Common myeloid progenitor, CD34-positive (primary cell): ENCODE measurements at regions not wholly inside any gene's neighbourhood (a gene's known extent, or its start where the extent isn't known, plus 50 kb on each side); places are given as distances from the start of the nearest gene placed in this dataset.

ENCODE experiments used
- CTCF ChIA-PET: fragments of 350-600 bp; sonication (Branson Sonifier 250); formaldehyde crosslinking; loops from one replicate; lab custom pipeline; 2021; ENCODE audit warnings: antibody characterized with exemption; lab: Charles Lee
- POLR2A ChIA-PET: fragments of 350-600 bp; sonication (Branson Sonifier 250); formaldehyde crosslinking; loops from one replicate; lab custom pipeline; 2021; ENCODE audit warnings: antibody characterized with exemption; lab: Charles Lee
- DNase-seq, 3 donors: peaks; one replicate each; pipeline versions ENCODE4 v3.0.0 to v3.0.0-alpha.2; 2013
- H3K27ac ChIP-seq, 2 experiments: 1 replicate in 1 of 2; 2 replicates in 1 of 2; pipeline ENCODE4 v1.7.0; 2013; ENCODE audit warnings: inconsistent platforms in 2 of 2, low read length in 2 of 2, mild to moderate bottlenecking in 2 of 2, low read depth in 1 of 2, moderate library complexity in 1 of 2; ENCODE audit not compliant: severe bottlenecking in 2 of 2, insufficient read depth in 1 of 2, poor library complexity in 1 of 2
- H3K27me3 ChIP-seq, 5 experiments: replicated peaks in 2 of 5; 1 replicate in 3 of 5; 2 replicates in 2 of 5; pipeline versions ENCODE4 v1.6.1 to v1.7.0; 2013; ENCODE audit warnings: low read length in 4 of 5, mild to moderate bottlenecking in 2 of 5, moderate library complexity in 2 of 5, inconsistent platforms in 1 of 5; ENCODE audit not compliant: insufficient read depth in 5 of 5, control insufficient read depth in 4 of 5
- H3K36me3 ChIP-seq, 4 experiments: 1 replicate in 2 of 4; 2 replicates in 2 of 4; pipeline versions ENCODE4 v1.6.1 to v1.7.0; 2013; ENCODE audit warnings: low read length in 3 of 4, control low read depth in 1 of 4, mild to moderate bottlenecking in 1 of 4; ENCODE audit not compliant: control insufficient read depth in 4 of 4, insufficient read depth in 4 of 4
- H3K4me1 ChIP-seq, 4 experiments: 1 replicate in 3 of 4; 2 replicates in 1 of 4; pipeline versions ENCODE4 v1.6.1 to v1.7.1; 2013; ENCODE audit warnings: low read length in 3 of 4, mild to moderate bottlenecking in 3 of 4, control low read depth in 1 of 4, inconsistent platforms in 1 of 4, moderate library complexity in 1 of 4; ENCODE audit not compliant: control insufficient read depth in 4 of 4, insufficient read depth in 4 of 4; ENCODE audit errors: control extremely low read depth in 1 of 4
- H3K4me3 ChIP-seq, 7 experiments: 1 replicate in 4 of 7; 2 replicates in 3 of 7; pipeline versions ENCODE4 v1.5.1 to v1.7.0; 2013; ENCODE audit warnings: mild to moderate bottlenecking in 7 of 7, low read length in 6 of 7, moderate library complexity in 6 of 7, inconsistent platforms in 2 of 7, low read depth in 2 of 7, control low read depth in 1 of 7; ENCODE audit not compliant: insufficient read depth in 4 of 7, control insufficient read depth in 1 of 7; ENCODE audit errors: extremely low read depth in 1 of 7
- H3K9me3 ChIP-seq, 5 experiments: 1 replicate in 4 of 5; 2 replicates in 1 of 5; pipeline versions ENCODE4 v1.6.1 to v1.7.1; 2013; ENCODE audit warnings: low read length in 4 of 5, mild to moderate bottlenecking in 2 of 5, inconsistent platforms in 1 of 5, low read depth in 1 of 5, moderate library complexity in 1 of 5; ENCODE audit not compliant: control insufficient read depth in 4 of 5, insufficient read depth in 2 of 5; ENCODE audit errors: control extremely low read depth in 1 of 5
- WGBS: methylation state at CpG from one replicate; pipeline ENCODE4 v1.1.5; 2013; ENCODE audit not compliant: insufficient coverage; 5-methylcytosine and 5-hydroxymethylcytosine counted together

DNA sequence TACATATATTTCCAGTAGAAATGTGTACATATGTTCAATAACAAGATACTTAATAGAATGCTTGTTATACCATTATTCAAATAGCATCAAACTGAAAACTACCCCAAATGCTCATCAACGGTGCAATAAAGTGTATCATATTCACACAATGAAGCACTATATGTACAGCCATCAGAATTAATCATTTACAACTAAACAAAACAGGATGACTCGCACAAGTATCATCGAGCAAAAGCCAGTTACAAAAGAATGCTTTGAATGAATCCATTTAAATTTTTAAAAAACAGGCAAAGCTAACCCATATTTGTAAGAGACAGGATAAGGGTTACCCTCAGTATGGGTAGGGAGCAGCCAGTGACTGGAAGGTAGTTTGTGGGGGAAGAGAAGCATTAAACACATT is 132.8 kb upstream of the PDE1A start:
- peaks cover 0 to 3% (median 1%) of the 10 kb centered on the region in 4 experiments for H3K4me1 ChIP-seq
- ChIA-PET CTCF (no interaction called here), POLR2A (no interaction called here)
- H3K27me3 ChIP-seq = no peaks in the 10 kb centered on the region
- no peaks in the 10 kb centered on the region for H3K36me3 ChIP-seq
- H3K27ac ChIP-seq = no peak overlapping the region
- DNase-seq = no peak
- 100% methylated on average over 1 of the region's 3 CpGs for WGBS
- H3K9me3 ChIP-seq = no peaks in the 10 kb centered on the region
- H3K4me3 ChIP-seq = no peak overlapping the region

DNA sequence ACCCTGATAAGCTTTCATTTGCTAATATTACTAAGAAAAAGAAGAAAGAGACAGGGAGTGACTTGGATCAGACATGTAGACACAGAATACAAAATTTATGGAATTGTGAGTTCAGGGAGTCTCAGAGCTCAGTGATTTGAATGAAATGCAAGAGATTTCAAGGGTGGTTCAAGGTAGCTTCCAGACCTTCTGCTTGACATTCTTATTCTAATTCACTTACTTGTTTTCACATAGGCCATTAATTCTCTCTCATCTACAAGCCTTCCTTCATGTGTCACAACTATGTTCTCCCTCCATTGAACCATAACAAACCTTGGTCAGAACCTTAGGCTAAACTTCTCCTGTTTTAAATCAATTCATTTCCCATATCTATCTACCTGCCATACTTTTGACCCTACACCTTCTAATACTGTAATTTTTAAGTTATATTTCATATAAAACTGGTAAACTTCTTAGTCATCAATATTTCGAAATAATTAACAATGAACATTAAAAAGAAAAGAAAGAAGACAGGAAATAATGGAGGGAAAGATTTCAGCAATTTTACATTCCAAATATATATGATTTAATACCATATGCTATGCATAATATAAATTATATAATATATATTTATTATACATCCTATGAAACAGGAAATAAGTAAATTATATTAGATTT is 139.2 kb upstream of the PDE1A start:
- DNase-seq = no peak
- Histone ChIP-seq H3K9me3 (no peaks in the 10 kb centered on the region), H3K27ac (no peak overlapping the region), H3K4me3 (no peak overlapping the region), H3K27me3 (no peaks in the 10 kb centered on the region), H3K36me3 (no peaks in the 10 kb centered on the region), H3K4me1 (no peaks in the 10 kb centered on the region)
- WGBS = no CpG with 5 or more reads among the region's 1 CpG
- ChIA-PET POLR2A (no interaction called here), CTCF (no interaction called here)

DNA sequence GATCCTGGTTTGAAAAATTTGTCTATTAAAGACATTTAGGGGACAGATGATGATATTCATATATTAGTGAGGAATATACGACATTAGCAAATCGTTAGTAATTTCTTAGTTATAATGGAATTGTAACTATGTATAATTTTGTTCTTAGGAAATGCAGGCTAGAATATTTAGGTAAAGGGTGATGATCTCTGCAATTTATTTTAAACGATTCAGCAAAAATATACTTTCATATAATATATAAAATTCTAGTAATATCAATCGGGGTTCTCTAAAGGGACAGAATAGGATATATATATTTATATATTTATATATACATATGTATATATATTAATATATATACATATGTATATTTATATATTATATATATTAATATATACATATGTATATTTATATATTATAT is 142.5 kb upstream of the DNAJC10 start:
- DNase-seq = no peak
- Histone ChIP-seq H3K9me3 (no peaks in the 10 kb centered on the region), H3K27me3 (no peaks in the 10 kb centered on the region), H3K4me1 (no peaks in the 10 kb centered on the region), H3K27ac (no peak overlapping the region), H3K4me3 (no peak overlapping the region), H3K36me3 (no peaks in the 10 kb centered on the region)
- CTCF ChIA-PET = no interaction called here
- POLR2A ChIA-PET = no interaction called here
- WGBS = 100% methylated on average over 1 of the region's 4 CpGs

DNA sequence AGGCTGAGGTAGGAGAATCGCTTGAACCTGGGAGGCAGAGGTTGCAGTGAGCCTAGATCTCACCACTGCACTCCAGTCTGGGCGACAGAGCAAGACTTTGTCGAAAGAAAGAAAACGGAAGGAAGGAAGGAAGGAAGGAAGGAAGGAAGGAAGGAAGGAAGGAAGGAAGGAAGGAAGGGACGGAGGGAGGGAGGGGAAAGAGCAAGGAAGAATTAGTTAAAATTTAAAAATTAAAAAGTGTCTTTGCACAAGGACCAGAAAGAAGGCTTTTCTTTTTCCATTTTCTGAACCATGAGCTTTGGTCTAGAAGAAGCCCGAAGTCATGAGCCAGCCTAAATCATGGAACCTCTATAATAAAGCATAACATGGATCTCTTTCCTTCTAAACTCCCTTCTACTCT is 138.2 kb upstream of the DNAJC10 start:
- H3K36me3 ChIP-seq = no peaks in the 10 kb centered on the region
- H3K4me3 ChIP-seq = no peak overlapping the region
- H3K27ac ChIP-seq = no peak overlapping the region
- CTCF ChIA-PET = interaction anchor here (1.0 to 1.1 kb wide), 2 partner anchors 20 to 337 kb away, joined by 3 read pairs; no protein-coding TSS in a partner anchor
- DNase-seq = no peak
- 91% methylated on average over 6 of the region's 6 CpGs for WGBS
- no peaks in the 10 kb centered on the region for H3K27me3 ChIP-seq
- H3K4me1 ChIP-seq = no peaks in the 10 kb centered on the region
- H3K9me3 ChIP-seq = no peaks in the 10 kb centered on the region
- POLR2A ChIA-PET = no interaction called here

DNA sequence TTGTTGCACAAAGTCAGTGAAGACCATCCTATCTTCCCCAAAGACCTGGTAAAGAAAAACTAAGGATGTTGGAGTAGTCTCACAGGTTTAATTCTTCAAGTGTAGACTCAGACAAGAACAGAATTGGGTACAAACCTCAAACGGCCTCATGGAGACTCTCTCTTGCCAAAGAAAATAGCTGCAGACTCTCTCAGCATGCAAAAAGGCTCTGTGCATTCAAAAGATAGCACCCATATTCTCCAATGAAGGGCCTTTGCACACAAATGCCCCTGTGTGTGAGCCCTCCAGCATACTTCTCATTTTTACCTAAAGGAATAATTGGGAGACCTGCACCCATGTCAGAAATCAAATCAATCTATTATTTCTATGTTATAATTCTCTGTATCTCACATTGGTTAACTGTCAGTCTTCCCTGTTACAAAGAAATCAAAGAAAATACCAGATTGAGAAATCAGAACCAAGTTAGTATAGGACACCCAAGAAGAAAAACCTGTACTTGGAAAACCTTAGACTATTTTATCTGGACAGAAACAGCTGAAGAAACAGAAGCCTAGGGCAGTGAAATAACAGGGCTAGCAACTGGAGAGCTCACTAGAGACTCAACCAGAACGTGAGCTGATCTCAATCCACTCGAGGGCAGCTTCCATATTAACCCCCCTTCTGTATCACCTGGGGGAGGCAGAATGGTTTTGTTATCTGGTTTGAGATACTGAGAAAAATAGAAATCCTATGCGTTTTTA is 134.7 kb upstream of the DNAJC10 start:
- WGBS = 91% methylated on average over 1 of the region's 4 CpGs
- POLR2A ChIA-PET = no interaction called here
- Histone ChIP-seq H3K27me3 (no peaks in the 10 kb centered on the region), H3K36me3 (no peaks in the 10 kb centered on the region), H3K27ac (no peak overlapping the region), H3K9me3 (no peaks in the 10 kb centered on the region), H3K4me3 (no peak overlapping the region), H3K4me1 (no peaks in the 10 kb centered on the region)
- DNase-seq = no peak
- CTCF ChIA-PET = interaction anchor here (0.6 kb wide), 1 partner anchor 30 kb away, joined by 3 read pairs; no protein-coding TSS in a partner anchor

DNA sequence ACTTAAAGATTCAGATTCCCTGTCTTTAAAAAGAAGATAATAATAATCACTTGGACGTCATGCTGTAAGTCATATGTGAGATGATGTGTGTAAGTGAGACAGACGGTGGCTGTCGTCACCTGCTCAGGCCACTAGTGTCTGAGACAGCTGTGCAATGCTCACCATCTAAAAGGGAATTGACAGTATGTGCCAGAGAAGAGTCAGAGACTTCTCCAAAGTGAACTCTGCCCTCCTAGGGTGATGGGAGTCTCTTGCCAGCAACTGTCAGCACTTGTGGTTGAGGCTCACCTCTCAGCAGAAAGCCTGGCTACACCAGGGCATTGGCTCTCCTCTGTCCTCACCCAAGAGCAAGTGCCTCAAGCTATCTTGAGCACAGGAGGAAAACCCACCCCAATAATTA is 131.6 kb upstream of the DNAJC10 start:
- 93% methylated on average over 2 of the region's 3 CpGs for WGBS
- ChIA-PET POLR2A (no interaction called here), CTCF (no interaction called here)
- no peak for DNase-seq
- H3K4me1 ChIP-seq = no peaks in the 10 kb centered on the region
- no peak overlapping the region for H3K4me3 ChIP-seq
- no peak overlapping the region for H3K27ac ChIP-seq
- no peaks in the 10 kb centered on the region for H3K36me3 ChIP-seq
- no peaks in the 10 kb centered on the region for H3K27me3 ChIP-seq
- no peaks in the 10 kb centered on the region for H3K9me3 ChIP-seq

DNA sequence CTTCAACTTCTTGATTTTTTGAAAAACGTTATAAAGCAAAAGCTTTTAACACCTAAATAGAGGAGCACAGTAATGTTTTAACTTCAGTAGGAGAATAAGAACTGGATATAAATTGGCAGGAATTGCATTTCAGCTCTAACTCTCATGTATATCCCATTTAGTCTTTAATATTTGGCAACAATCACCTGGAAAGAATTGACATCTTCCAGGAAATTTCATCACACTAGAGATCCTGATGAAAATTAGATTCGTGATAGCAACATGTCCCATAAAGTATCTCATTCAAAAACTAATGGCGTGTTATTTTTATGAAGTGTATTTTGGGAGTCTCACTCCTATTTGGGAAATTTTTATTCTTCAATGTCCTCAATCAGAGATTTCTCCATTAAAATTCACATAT is 131.1 kb upstream of the DNAJC10 start:
- no peak for DNase-seq
- POLR2A ChIA-PET = no interaction called here
- Histone ChIP-seq H3K36me3 (no peaks in the 10 kb centered on the region), H3K9me3 (no peaks in the 10 kb centered on the region), H3K4me1 (no peaks in the 10 kb centered on the region), H3K4me3 (no peak overlapping the region), H3K27ac (no peak overlapping the region), H3K27me3 (no peaks in the 10 kb centered on the region)
- CTCF ChIA-PET = no interaction called here
- no CpG with 5 or more reads among the region's 3 CpGs for WGBS
